ENCODE measurements at regions not wholly inside any gene's neighbourhood (a gene's known extent, or its start where the extent isn't known, plus 50 kb on each side); places are given as distances from the start of the nearest gene placed in this dataset.

- TF ChIP-seq EZH2 (IDR thresholded peaks at IDR 0.05; ENCODE audit: borderline replicate concordance): no peak
- TF ChIP-seq CTCF (IDR thresholded peaks at IDR 0.05; ENCODE audit: poor library complexity): no peak
- TF ChIP-seq EZH2phosphoT487 (IDR thresholded peaks at IDR 0.05; ENCODE audit: low read depth, severe bottlenecking, unreplicated experiment): no peak
Observed at GRCh38 chr18:55086906-55087305, 127.6 kb upstream of the CCDC68 start.
